ENCODE measurements at regions not wholly inside any gene's neighbourhood (a gene's known extent, or its start where the extent isn't known, plus 50 kb on each side); places are given as distances from the start of the nearest gene placed in this dataset.

DNA sequence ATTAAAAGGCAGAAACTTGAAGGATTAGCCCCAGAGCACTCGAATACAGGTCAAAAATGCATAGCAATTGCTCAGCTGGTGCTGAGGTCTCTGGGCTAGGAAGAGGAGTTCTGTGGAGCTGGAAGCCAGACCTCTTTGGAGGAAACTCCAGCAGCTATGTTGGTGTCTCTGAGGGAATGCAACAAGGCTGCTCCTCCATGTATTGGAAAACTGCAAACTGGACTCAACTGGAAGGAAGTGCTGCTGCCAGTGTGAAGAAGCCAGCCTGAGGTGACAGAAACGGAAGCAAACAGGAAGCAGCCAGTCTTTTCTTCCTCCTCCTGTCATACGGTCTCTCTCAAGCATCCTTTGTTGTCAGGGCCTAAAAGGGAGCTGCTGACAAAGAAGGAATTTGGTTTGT is 233.4 kb upstream of the FGGY start:
- no peak for DNase-seq

DNA sequence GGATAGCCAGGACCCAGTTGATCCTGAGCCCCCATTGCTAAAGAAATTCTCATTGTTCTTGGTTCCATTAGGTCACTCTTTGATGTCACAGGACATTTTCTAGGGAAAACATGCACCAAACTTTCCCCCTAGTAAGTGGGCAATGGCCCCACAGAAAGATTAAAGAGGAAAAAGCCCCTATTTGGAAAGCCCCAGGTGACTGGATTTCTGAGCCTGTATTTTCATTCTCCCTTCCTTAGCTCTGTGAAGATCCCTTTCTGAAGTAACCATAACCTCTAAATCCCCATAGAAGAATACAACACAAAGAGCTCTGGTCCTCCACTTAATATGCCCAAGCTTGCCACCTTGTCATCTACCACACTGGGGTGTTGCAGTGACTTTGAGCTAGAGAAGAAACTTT is 232.3 kb upstream of the FGGY start:
- DNase-seq = no peak

DNA sequence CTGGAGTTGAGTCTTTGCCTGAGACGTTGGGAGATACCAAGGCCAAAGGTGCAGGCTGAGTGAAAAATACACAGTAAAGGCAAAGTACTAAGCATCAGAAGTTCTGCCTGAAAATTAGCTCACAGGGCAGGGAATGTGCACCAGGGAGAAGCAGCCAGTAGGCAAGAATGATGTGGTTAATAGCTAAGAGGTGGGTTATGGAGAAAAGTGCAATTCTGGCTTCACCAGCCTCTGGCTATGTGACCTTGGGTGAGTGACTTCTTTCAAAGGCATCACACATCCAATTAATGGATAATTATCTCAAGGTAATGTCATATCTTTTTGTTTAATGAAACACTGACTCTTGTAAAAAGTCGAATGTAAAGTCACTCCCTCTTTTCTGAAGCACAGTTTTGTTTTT is 230.7 kb upstream of the FGGY start:
- no peak for DNase-seq

DNA sequence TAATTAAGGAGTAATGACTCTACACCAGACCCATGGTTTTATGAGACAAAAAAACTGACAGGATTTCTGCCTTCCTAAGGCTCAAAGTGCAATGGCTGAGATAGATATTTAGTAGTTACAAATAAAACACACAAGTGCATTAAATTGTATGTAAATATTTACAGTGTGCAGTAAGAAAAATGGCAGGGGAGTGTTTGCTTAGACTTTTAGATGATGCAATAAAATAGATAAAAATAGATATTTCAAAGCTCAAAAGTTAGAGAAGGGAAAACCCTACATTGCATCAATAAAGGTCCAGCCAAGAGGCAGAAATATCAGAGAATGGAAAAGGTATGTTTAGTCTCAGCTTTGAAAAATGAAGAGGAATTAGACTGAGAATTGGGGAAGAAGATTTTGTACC is 226.3 kb upstream of the FGGY start:
- DNase-seq = peak; percentile 37

DNA sequence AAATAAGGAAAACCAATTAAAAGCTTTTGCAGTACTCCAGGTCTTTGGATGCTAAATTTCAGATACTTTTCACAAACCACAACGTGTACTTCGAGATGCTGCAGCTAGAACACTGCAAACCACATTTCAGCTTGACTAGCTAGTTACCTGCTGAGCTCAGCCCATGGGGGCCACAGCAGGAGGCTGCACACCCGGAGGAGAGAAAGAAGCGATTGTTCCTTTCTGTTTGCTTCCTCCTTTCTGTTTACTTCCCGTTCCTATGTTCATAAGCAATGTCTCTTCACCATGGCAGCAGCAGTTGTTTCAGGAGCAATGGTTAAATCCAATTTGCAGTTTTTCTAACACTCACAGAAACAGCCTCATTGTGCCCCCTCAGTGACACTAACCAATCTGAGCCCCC is 225.6 kb upstream of the FGGY start:
- DNase-seq = peak; percentile 81

DNA sequence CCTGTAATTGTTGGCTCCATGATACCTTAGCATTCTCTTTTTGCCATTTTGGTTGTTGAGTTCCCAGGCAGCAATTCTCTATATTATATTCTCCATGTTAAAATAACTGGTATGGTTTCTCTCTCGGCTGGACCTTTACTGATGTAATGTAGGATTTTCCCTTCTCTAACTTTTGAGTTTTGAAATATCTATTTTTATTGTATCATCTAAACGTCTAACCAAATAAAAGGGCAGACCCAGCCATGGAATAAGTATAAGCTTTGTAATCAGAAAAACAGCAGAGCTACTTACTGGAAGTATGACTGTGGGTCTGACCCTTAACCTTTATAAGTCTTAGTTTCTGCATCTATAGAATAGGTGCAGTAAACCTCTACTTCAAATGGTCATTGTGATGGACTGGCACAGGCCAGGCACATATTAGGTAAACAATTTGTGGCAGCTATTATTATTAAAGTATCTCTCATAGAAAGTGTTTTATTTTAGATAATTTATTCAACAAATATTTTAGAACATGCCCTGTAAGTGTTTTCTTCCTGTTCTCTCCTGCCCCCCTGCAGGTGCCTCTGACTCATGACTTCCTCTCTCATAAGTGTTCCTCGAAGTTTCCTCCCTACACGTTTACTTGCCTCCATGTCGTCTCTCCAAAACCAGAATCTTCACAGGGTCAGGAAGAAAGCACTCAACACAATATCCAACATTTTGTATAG is 224.9 kb upstream of the FGGY start:
- DNase-seq = no peak

DNA sequence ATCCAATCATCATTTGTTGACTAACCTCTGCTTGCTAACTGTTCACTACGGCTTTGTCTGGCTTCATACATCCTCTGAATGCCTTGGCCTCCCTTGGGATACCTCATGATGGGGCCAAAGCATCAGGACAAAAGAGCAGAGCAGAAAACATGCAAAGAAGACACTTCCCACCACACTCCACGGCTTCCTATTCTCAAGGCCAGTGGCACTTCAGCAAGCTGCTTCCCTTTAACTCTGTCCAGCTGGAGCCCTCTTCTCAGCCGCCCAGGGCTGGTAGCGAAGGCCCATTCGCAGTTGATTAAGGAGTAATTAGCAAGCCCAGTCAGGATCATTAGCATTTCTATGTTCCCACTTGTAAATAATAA is 224.3 kb upstream of the FGGY start:
- peak; percentile 26 for DNase-seq

DNA sequence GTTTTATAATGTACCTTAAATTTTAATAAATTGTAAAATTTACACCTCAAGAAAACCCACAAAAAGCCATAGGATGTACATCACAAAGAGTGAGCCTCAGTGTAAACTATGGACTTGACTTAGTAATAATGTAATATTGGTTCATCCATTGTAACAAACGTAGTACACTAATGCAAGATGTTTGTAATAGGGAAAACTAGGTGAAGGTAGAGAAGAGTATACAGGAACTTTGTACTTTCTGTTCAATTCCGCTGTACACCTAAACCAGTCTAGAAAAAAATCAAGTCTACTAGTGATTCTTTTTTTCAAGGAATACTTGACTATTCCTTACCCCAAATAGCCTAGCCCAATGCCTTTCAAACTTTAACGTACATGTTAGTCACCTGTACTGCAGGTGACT is 222.3 kb upstream of the FGGY start:
- DNase-seq = no peak

DNA sequence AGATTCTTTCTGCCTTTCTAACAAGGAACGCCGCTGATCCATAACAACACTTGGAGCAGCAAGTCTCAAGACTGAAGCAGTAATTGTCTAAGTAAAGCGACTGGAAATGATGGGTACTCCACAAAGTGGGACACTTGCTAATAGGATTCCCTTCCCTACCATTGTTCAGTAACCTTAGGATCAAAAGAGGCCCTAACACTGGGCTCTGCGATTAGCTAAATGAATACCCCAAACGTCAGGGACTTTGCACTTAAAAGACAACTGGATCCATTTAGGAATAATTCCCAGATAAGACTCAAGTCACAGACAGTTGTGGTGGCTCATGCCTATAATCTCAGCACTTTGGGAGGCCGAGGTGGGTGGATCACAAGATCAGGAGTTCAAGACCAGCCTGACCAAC is 221.9 kb upstream of the FGGY start:
- no peak for DNase-seq

DNA sequence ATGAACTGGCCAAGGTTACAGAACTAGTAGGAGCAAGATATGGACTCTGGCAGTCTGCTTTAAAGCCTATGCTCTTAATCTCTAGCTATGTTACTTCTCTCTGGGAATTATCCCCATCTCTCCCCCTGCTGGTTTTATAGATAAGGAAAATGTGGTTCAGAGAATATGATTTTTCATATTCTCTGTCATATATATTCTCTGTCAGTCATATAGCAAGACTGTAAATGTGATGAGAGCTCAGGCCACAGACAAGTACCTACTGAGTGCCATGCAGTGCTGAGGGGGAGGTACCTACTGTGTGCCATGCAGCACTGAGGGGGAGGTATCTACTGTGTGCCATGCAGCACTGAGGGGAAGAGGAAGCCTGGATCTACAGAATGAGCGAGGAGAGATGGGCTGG is 220.3 kb upstream of the FGGY start:
- no peak for DNase-seq

DNA sequence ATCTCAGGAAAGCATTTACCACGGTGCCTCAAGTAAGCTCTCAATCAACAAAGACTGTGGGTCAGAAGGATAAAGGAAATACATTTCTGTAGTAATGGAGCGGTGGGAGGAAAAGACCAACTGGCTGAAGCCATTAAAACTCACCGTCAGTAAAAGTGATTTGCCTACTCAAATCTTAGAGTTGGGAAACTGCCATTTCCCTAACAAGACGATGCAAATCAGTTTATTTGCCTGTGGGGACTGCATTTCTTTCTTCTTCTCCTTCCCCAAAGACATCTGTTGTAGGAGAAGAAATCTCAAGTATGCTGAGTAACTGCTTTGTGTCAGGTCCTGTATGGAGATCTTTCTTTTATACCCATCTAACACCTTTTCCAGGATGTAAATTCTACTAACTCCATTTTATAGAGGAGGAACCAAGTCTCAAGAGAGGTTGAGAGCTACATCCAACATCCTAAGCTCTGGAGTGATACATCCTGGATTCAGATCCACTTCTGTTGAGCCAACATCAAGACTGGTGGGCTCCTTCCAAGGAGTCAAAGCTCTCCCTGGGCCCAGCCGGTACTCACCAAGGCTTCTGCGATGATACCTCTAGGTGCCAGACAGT is 219.3 kb upstream of the FGGY start:
- no peak for DNase-seq

DNA sequence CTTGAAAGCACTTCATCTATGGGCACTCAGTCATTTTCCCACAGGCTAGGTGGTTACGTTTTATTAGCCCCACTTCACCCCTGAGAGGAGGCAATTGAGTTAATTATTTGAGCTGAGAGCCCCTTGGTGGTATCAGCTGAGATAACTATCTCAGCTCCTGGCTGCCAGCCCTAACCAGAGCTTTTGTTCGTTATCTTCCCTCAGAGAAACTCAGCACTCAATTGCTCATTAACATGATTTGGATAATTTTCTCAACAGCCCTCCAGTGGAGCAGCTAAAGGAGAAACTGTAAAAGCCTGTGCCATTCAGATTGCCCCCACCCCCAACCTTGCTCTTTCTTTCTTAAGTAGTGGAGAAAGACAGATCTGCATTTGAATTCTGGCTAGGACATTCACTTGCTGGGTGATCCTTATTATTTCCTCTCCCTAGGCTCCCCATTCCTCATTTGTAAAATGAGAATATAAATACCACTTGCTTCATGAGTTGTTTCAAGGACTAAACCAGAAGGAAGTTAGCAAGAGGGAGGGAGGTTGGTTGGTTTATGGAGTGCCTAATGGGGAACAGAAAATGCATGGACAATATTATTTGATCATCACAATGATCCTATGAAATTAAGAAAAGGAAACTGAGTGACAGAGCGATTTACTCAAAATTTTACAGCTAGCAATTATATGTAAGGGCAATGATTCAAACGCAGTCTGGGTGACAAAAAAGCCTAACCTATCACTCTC is 218.7 kb upstream of the FGGY start:
- DNase-seq = peak; percentile 68

DNA sequence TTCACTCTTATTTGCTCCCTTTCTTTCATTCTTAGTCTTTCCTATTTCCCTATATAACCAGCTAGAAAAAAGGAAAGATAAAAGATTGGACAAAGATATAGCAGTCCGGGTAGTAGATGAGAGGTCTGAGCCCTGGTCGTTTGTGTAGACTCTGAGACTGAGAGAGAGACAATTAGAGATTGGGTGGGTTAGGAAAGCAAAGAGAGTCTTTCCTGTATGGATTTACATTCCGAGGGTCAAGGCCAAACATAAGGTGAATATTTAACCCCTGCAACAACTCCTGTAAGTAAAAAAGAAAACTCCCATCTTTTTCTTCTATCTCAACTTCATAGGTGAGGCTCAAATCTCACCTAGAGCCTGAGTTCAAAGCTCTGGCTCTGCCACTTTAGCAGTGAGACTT is 218.0 kb upstream of the FGGY start:
- DNase-seq = no peak

DNA sequence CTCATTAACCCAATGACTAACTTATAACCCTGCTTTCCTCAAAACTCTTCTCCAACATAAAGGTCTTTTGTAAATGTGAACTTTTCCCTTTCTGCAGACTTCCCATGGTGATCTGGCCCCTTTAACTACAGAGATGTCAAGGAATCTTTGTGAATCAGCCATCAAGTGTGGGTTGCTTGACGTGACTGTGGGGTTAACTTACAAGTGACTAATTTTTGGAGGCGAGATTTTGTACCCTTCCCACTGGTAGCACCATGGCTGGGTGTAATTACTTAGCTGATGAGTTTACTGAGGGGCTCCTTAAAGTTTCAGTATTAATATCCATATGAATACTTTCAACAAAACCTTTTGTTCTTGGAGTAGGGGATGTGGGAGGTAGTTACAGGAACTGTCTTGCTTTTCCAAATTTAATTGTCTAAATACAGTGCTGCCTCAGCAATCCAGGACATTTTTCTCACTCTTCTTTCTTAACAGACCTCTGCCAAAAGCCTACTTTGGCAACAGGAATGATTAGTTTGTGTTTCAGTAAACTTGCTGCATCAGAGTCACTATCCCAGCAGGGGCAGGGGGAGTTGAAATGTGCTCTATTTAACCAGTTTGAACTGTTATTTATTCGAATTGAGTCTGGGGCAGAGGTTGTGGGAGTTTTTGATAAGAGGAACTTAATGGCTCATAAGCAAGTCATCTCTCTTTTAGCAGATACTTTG is 217.3 kb upstream of the FGGY start:
- no peak for DNase-seq

DNA sequence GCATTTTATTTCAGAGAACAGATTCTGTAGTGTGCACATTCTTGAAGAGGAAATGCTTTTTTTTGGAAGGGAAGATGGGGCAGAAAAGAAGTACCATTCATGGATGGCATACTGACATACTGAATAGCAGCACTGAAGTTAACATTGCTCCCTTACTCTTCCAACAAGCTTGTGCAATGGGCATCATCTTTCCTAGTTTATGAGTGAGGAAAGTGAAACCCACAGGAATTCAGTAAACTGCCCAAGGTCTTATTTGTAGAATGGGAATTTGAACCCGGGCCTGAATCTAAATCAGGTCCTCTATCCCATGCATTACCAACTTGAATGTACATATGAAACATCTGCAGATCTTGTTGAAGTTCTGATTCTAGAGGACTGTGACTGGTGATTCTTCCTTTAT is 215.7 kb upstream of the FGGY start:
- DNase-seq = no peak

DNA sequence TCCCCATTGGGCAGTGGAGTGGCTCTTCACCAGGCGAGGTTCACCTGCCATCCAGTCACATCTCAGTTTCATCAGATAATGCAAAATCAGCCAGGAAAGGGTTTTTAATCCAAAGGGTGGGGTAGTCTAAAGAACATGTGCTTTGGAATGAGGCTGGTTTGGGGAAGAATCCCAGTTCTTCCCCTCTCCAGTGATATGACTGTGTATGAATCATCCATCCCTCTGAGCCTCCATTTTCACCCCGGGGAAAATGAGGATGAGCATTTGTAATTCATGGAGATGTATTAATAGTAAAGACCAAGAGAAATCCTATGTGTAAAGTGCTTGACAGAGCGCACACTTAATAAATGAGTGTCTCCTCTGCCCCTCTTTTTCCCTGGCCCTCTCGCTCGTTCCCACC is 215.1 kb upstream of the FGGY start:
- DNase-seq = no peak

DNA sequence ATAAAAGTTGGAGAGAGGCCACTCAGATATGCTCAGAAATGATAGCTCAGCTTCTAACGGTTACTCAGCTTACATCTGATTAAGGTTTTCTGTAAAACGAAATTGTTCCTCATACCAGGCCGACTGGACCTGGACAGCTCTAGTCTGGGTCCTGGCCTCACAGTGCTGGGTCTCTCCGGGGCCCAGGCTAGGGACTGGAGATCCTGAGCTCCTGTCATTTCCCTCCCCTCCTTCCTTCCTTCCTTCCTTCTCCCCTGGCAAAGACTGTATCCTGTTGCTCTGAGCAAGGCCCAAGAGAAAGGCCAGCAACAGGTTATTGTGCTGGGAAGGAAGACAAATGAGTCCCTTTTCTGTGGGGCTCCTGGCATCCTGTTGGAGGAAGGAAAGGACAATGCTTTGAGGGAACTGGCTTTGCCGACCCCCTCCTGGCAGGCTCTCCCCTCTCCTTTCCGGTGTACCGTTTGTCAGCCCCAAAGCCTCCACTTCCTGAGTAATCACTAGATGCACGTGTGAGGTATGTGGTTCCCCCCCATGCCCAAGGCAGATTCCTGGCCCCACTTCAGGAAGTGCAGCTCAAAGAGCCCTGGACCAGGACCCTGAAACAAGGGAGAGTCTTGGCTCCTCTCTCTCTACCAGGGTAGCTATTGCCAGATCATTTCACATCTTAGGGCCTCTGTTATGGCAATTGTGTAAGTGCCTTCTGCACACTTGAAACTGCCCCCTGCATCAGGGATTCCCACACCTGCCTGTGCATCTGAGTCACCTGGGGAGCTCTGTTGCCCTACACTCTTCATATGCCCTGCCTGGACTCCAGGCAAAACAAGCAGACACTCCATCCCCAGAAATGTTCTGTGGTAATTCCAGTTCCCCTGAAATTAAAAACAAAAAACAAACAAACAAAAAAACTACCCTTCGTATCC is 212.7 kb upstream of the FGGY start:
- DNase-seq = no peak

DNA sequence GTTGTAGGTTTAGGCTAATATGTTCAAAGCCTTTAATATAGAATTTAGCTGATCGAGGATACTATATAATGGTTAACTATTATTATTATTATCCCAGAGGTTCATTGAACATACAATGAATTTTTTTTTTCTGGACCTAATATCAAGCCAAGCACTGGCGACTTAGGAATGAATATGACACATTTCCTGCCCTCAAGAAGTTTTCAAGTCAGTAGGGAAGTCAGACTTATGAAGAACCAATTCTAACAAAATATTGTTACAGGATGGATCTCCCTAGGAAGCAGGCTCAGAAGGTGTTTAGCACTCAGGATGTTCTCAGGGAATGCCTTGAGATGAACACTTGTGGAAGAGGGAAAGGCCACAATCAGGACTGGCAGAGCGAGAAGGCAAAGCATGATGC is 211.8 kb upstream of the FGGY start:
- DNase-seq = no peak

DNA sequence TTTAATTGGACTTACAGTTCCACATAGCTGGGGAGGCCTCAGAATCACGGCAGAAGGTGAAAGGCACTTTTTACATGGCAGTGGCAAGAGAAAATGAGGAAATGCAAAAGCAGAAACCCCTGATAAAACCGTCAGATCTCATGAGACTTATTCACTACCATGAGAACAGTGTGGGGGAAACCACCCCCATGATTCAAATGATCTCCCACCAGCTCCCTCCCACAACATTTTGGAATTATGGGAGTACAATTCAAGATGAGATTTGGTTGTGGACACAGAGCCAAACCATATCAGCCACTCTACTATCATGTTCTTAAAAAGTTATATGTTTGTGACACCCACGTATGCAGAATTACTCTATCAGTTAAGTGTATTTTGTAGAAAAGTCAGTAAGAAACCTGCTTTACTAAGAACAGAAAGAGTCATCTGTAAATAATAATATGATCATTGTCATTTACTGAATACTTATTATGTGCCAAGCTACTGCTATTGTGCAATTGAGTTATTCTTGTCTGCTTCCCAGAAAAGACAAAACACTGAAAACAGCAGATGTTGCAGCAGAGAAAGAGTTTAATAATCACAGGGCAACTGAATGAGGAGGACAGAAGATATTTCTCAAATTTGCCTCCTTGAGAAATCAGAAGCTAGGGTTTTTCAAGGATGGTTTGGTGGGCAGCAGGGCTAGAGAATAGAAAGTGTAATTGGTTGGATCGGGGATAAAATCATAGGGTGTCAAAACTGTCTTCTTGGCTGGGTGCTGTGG is 207.7 kb upstream of the FGGY start:
- DNase-seq = no peak

DNA sequence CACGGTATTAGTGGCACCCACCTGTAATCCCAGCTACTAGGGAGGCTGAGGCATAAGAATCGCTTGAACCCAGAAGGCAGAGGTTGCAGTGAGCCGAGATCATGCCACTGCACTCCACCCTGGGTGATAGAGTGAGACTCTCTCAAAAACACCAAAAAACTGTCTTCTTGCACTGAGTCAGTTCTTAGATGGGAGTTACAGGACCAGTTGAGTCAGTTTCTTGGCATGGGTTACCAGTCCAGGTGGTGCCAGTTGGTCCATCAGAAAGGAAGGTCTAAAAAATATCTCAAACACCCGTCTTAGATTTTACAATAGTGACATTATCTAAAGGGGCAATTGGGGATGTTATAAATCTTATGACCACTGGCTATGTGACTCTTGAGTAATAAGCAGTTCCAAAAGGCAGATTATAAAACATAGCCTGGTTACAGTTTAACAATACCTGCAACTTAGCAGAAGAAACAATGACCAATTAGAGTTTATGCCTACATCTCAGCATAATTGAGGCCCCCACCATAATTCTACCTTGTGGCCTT is 206.9 kb upstream of the FGGY start:
- DNase-seq = no peak

DNA sequence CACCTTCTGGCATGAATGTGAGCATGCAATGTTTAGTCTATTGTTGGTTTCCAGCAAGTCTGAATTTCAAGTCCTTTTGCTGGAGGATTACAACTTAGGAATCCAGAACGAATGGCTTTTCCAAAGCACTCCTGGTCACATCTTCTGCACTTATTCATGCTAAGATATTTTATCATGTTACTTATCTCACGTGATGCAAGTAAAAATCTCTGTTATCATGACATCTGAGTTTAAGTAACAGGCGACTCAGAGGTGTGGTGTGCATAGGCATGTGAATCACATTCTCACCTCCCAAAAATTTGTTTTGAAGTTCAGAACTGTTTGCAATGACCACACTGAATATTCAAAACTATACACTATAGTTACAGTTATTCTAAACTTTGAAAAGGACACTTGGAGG is 204.8 kb upstream of the FGGY start:
- no peak for DNase-seq

DNA sequence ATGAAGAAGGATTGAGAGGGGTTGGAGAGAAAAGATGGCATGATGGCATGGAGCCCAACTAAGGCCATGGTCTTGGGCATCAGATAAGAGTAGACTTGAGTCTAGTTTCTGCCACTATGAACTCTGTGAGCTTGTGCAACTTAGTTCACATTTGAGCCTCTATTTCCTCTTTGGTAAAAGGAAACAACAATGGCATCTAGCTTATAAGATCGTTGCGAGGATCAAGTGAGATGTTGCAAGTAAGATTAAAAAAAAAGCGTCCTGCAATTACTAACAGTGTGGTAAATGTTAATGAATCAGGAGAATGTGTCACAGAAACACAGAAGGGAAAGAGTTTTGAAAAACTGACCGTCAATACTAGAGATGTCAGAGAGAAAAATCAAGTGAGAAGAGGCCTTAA is 202.9 kb upstream of the FGGY start:
- DNase-seq = no peak

Data from NCI-H774 (cell line).